Nephron (organoid): ENCODE measurements at regions not wholly inside any gene's neighbourhood (a gene's known extent, or its start where the extent isn't known, plus 50 kb on each side); places are given as distances from the start of the nearest gene placed in this dataset.

ENCODE experiments used
- H3K27ac Mint-ChIP-seq, 3 experiments: 2 replicates each; pipeline ENCODE4 v1.8.0; 2020; ENCODE audit warnings: mixed read lengths in 3 of 3, mild to moderate bottlenecking in 2 of 3, moderate library complexity in 1 of 3
- H3K27me3 Mint-ChIP-seq: 2 replicates; pipeline ENCODE4 v1.8.0; 2021; ENCODE audit warnings: low read depth, mild to moderate bottlenecking, moderate library complexity, mixed read lengths
- H3K36me3 Mint-ChIP-seq: 2 replicates; pipeline ENCODE4 v1.8.0; 2020; ENCODE audit warnings: low read depth, mixed read lengths
- H3K4me1 Mint-ChIP-seq: 2 replicates; pipeline ENCODE4 v1.8.0; 2020; ENCODE audit warnings: mixed read lengths
- H3K4me3 Mint-ChIP-seq, 3 experiments: 2 replicates each; pipeline ENCODE4 v1.8.0; 2020; ENCODE audit warnings: mild to moderate bottlenecking in 3 of 3, mixed read lengths in 3 of 3, moderate library complexity in 2 of 3
- H3K9me3 Mint-ChIP-seq: 2 replicates; pipeline ENCODE4 v1.8.0; 2020; ENCODE audit warnings: mixed read lengths
- TF ChIP-seq, protein P1 (sequence below), 3 experiments: fragments of 200-600 bp; sonication (generic); IDR thresholded peaks; one replicate each; pipeline ENCODE4 v1.5.0; 2021; ENCODE audit warnings: antibody characterized with exemption in 3 of 3; ENCODE audit not compliant: unreplicated experiment in 3 of 3

DNA sequence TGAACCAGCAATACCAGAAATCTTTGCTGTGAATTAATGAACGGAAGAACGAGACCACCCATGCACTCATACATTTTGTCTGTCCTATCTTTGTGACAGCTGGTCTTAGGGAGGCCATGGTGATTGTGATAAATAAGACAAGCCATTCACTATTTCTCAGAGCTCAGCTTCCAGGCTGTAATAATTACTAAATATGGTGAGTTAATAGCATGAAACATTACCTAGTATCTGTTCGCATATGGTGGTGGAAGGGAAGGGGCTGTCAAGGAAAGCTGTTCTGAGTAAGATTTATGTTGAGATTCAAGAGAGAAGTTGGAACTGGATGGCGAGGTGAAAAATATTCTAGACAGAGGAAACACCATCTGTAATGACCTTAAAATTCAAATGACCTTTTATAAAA, 719.0 kb upstream of the ZNF385D start:
- H3K4me3 Mint-ChIP-seq: no peak overlapping the region
- peaks cover 5% of the 10 kb centered on the region for H3K27me3 Mint-ChIP-seq
- TF ChIP-seq, protein P1, sequence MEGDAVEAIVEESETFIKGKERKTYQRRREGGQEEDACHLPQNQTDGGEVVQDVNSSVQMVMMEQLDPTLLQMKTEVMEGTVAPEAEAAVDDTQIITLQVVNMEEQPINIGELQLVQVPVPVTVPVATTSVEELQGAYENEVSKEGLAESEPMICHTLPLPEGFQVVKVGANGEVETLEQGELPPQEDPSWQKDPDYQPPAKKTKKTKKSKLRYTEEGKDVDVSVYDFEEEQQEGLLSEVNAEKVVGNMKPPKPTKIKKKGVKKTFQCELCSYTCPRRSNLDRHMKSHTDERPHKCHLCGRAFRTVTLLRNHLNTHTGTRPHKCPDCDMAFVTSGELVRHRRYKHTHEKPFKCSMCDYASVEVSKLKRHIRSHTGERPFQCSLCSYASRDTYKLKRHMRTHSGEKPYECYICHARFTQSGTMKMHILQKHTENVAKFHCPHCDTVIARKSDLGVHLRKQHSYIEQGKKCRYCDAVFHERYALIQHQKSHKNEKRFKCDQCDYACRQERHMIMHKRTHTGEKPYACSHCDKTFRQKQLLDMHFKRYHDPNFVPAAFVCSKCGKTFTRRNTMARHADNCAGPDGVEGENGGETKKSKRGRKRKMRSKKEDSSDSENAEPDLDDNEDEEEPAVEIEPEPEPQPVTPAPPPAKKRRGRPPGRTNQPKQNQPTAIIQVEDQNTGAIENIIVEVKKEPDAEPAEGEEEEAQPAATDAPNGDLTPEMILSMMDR (IDR thresholded peaks at IDR 0.05; ENCODE audit: unreplicated experiment in 3 of 3): no peak
- no peaks in the 10 kb centered on the region for H3K9me3 Mint-ChIP-seq
- no peaks in the 10 kb centered on the region for H3K36me3 Mint-ChIP-seq
- no peaks in the 10 kb centered on the region for H3K4me1 Mint-ChIP-seq
- no peak overlapping the region for H3K27ac Mint-ChIP-seq

DNA sequence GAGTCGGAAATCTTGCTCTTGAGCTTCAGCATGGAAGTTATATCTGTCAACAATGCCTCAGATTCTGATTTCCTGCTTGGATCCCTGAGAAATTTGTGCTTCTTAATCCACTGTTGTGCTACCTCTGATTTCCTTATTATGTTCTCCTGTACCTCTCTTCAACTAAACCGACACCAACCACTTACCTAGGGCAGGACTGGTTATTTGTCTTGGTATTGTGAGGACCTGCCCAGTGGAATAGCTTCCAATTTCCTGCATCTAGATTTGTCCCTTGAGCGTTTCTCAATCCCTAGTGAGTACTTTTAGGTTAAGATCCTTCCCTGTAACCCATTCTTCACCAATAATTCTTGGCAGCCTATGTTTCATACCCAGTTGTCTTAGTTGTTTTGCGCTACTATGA, 720.5 kb upstream of the ZNF385D start:
- H3K4me1 Mint-ChIP-seq: no peaks in the 10 kb centered on the region
- H3K9me3 Mint-ChIP-seq: no peaks in the 10 kb centered on the region
- H3K27ac Mint-ChIP-seq: no peak overlapping the region
- H3K27me3 Mint-ChIP-seq: peaks cover 5% of the 10 kb centered on the region
- H3K36me3 Mint-ChIP-seq: no peaks in the 10 kb centered on the region
- TF ChIP-seq, protein P1 (IDR thresholded peaks at IDR 0.05; ENCODE audit: unreplicated experiment in 3 of 3): no peak
- no peak overlapping the region for H3K4me3 Mint-ChIP-seq

DNA sequence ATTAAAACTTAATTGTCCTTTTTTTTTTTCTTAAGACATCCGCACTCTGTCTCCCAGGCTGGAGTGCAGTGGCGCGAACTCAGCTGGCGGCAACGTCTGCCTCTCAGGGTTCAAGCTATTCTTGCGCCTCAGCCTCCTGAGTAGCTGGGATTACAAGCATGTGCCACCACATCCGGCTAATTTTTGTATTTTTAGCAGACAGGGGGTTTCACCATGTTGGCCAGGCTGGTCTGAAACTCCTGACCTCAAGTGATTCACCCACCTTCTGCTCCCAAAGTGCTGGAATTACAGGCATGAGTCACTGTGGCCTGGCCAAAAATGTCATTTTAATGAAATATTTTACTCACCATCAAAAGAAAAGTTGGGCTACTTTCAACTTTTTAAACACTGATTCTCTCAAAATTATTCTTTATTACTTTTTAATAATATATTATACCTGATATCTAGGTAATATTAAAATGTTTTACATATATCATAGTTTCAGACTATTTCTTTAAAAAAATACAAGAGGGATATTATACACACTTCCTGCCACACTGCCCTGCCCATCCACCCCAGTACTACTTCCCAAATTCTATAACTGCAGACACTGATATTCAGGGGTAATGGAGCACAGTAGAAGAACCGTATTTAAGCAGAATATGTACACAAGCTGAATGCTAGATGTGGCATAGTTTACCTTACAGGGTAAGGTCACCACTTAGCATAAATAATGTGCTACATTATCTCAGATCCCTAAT, 723.9 kb upstream of the ZNF385D start:
- Mint-ChIP-seq H3K4me3 (no peak overlapping the region), H3K4me1 (no peaks in the 10 kb centered on the region), H3K9me3 (no peaks in the 10 kb centered on the region), H3K27ac (no peak overlapping the region), H3K27me3 (peaks cover 5% of the 10 kb centered on the region), H3K36me3 (no peaks in the 10 kb centered on the region)
- TF ChIP-seq, protein P1 (IDR thresholded peaks at IDR 0.05; ENCODE audit: unreplicated experiment in 3 of 3): no peak

DNA sequence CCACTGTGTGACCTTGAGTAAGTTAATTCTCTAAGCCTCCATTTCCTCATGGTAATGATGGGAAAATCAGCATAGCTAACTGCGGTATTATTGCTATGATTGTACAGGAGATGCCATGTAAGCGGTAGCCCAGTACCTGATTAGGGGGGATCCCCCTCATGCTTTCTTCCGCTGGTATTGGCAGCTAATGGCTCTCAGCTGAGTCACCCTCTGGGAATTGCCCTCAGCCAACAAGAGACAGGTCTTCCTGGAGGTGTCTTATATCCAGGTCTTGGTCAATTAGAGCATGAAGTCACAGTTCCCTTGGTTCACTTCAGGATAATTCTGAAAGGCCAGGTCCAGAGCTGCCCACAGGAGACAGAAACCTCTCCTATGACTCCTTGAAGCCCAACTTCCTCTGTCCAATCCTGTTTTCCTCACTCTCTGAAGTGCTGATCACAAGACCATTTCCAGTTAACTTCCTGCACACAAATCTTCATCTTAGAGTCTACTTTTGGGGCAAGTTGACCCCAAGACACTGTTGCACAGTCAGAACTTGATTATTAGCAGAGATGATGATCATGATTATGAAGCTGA, 724.7 kb upstream of the ZNF385D start:
- TF ChIP-seq, protein P1 (IDR thresholded peaks at IDR 0.05; ENCODE audit: unreplicated experiment in 3 of 3): no peak
- no peak overlapping the region for H3K4me3 Mint-ChIP-seq
- H3K27me3 Mint-ChIP-seq: peaks cover 5% of the 10 kb centered on the region
- no peaks in the 10 kb centered on the region for H3K36me3 Mint-ChIP-seq
- no peaks in the 10 kb centered on the region for H3K9me3 Mint-ChIP-seq
- no peak overlapping the region for H3K27ac Mint-ChIP-seq
- H3K4me1 Mint-ChIP-seq: no peaks in the 10 kb centered on the region

DNA sequence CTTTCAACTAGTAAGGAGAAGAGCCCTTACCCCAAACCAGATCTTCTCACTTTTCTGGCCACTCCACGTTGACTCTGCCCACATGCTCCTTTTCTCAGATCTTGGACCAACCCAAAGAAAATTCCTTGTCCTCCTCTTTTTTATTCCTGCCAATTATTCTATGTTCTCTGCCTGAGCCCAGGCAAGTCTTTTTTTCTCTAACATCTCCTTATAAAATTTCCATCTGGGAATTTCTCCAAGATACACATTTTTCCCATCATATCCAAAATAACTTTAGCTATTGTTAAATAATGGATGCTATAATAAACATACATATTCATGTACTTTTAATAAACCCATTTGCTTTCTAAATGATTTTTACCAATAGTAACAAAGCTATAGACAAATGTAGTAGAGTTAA, 726.0 kb upstream of the ZNF385D start:
- Mint-ChIP-seq H3K36me3 (no peaks in the 10 kb centered on the region), H3K4me3 (no peak overlapping the region), H3K27ac (no peak overlapping the region), H3K4me1 (no peaks in the 10 kb centered on the region), H3K27me3 (peaks cover under 1% of the 10 kb centered on the region), H3K9me3 (no peaks in the 10 kb centered on the region)
- TF ChIP-seq, protein P1 (IDR thresholded peaks at IDR 0.05; ENCODE audit: unreplicated experiment in 3 of 3): no peak

DNA sequence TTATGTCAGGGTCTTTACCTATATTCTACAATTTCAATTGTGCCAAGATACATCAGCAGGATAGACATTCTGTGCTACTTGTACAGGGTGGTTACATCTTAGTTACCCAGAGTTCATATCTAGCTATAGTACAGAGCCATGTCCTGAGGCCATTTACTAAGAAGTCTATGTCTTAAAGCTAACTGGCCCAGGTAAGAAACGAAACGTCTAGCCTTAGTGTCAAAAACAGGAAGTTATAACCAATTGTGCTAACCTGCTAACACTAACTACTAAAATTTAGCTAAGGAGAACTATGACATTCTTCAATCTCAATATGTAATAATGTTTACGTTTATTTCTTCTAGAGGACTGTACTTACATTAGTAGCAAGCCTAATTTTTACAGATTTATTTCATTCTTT, 717.2 kb upstream of the UBE2E2 start:
- Mint-ChIP-seq H3K4me1 (no peaks in the 10 kb centered on the region), H3K4me3 (no peak overlapping the region), H3K36me3 (no peaks in the 10 kb centered on the region), H3K27ac (no peak overlapping the region), H3K27me3 (no peaks in the 10 kb centered on the region), H3K9me3 (no peaks in the 10 kb centered on the region)
- TF ChIP-seq, protein P1 (IDR thresholded peaks at IDR 0.05; ENCODE audit: unreplicated experiment in 3 of 3): no peak
